Endothelial cell of umbilical vein (primary cell): ENCODE measurements at regions not wholly inside any gene's neighbourhood (a gene's known extent, or its start where the extent isn't known, plus 50 kb on each side); places are given as distances from the start of the nearest gene placed in this dataset.

Experiments used
- EZH2 ChIP-seq: IDR thresholded peaks from 2 replicates; pipeline ENCODE4 v1.6.1; 2012; ENCODE audit warnings: borderline replicate concordance, low read depth, mild to moderate bottlenecking, moderate library complexity, low read length, inconsistent platforms; ENCODE audit not compliant: severe bottlenecking
- FOS ChIP-seq: IDR thresholded peaks from 2 replicates; pipeline ENCODE4 v1.6.1; 2011; ENCODE audit warnings: mild to moderate bottlenecking, low read length, moderate library complexity, borderline replicate concordance; ENCODE audit not compliant: insufficient read depth
- GATA2 ChIP-seq: IDR thresholded peaks from 2 replicates; pipeline ENCODE4 v1.7.0; 2011; ENCODE audit warnings: low read depth, mild to moderate bottlenecking, moderate library complexity, mixed read lengths, low read length; ENCODE audit not compliant: insufficient read length, insufficient read depth
- JUN ChIP-seq: IDR thresholded peaks from 2 replicates; pipeline ENCODE4 v1.6.1; 2011; ENCODE audit warnings: borderline replicate concordance, low read depth; ENCODE audit not compliant: insufficient read length, insufficient read depth
- MYC ChIP-seq: IDR thresholded peaks from one replicate; pipeline ENCODE4 v1.6.1; 2011; ENCODE audit warnings: mild to moderate bottlenecking, low read depth, low read length
- POLR2A ChIP-seq: IDR thresholded peaks from 2 replicates; pipeline ENCODE4 v1.6.1; 2012; ENCODE audit warnings: low read depth, mild to moderate bottlenecking, control low read depth, low read length
- POLR2AphosphoS5 ChIP-seq: IDR thresholded peaks from 2 replicates; pipeline ENCODE4 v1.6.1; 2012; ENCODE audit warnings: low read depth, mild to moderate bottlenecking, control low read depth, low read length, moderate library complexity; ENCODE audit not compliant: insufficient read depth
- TF ChIP-seq, protein P1 (sequence below), 2 donors: IDR thresholded peaks; 1 replicate in 1 of 2; 2 replicates in 1 of 2; pipeline ENCODE4 v1.5.1; 2011; ENCODE audit warnings: low read length in 2 of 2, mild to moderate bottlenecking in 2 of 2, moderate library complexity in 2 of 2, control low read depth in 1 of 2, inconsistent platforms in 1 of 2, low read depth in 1 of 2; ENCODE audit not compliant: insufficient read depth in 1 of 2; ENCODE audit errors: extremely low read depth in 1 of 2
- TF ChIP-seq, protein P2 (sequence below): IDR thresholded peaks from 2 replicates; pipeline ENCODE4 v1.6.1; 2011; ENCODE audit not compliant: insufficient read depth, insufficient read length

GRCh38 chr5:152649609-152650008, 244.5 kb upstream of the NMUR2 start:
- no peak for TF ChIP-seq FOS
- TF ChIP-seq, protein P1, sequence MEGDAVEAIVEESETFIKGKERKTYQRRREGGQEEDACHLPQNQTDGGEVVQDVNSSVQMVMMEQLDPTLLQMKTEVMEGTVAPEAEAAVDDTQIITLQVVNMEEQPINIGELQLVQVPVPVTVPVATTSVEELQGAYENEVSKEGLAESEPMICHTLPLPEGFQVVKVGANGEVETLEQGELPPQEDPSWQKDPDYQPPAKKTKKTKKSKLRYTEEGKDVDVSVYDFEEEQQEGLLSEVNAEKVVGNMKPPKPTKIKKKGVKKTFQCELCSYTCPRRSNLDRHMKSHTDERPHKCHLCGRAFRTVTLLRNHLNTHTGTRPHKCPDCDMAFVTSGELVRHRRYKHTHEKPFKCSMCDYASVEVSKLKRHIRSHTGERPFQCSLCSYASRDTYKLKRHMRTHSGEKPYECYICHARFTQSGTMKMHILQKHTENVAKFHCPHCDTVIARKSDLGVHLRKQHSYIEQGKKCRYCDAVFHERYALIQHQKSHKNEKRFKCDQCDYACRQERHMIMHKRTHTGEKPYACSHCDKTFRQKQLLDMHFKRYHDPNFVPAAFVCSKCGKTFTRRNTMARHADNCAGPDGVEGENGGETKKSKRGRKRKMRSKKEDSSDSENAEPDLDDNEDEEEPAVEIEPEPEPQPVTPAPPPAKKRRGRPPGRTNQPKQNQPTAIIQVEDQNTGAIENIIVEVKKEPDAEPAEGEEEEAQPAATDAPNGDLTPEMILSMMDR (IDR thresholded peaks at IDR 0.05; ENCODE audit: extremely low read depth in 1 of 2, insufficient read depth in 1 of 2, low read depth in 1 of 2, low read length in 2 of 2) = no peak
- no peak for TF ChIP-seq EZH2
- TF ChIP-seq, protein P2, sequence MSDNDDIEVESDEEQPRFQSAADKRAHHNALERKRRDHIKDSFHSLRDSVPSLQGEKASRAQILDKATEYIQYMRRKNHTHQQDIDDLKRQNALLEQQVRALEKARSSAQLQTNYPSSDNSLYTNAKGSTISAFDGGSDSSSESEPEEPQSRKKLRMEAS = no peak
- no peak for TF ChIP-seq JUN
- no peak for TF ChIP-seq POLR2A
- no peak for TF ChIP-seq POLR2AphosphoS5
- no peak for TF ChIP-seq MYC
- no peak for TF ChIP-seq GATA2
